ENCODE measurements at regions not wholly inside any gene's neighbourhood (a gene's known extent, or its start where the extent isn't known, plus 50 kb on each side); places are given as distances from the start of the nearest gene placed in this dataset.

DNA sequence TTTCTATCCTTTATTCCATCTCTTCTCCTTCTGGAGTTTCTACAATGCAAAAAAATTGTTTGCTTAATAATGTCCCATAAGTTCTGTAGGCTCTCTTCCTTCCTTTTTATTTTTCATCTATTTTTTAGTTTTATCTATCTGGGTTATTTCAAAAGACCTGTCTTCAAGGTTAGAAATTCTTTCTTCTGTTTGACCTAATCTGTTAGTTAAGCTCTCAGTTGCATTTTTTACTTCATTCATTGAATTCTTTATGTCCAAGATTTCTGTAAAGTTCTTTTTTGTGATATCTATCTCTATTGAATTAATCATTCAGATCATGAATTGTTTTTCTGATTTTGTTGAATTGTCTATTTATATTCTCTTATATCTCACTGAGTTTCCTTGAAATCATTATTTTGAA lies 145.9 kb upstream of the TLE4 start:
- Histone ChIP-seq H3K36me3 (no peaks in the 10 kb centered on the region), H3K27ac (no peak overlapping the region), H3K9me3 (peaks cover 20% of the 10 kb centered on the region), H3K4me1 (no peaks in the 10 kb centered on the region), H3K4me3 (no peak overlapping the region), H3K27me3 (ENCODE audit: low read depth) (no peaks in the 10 kb centered on the region)
- TF ChIP-seq, protein P1, sequence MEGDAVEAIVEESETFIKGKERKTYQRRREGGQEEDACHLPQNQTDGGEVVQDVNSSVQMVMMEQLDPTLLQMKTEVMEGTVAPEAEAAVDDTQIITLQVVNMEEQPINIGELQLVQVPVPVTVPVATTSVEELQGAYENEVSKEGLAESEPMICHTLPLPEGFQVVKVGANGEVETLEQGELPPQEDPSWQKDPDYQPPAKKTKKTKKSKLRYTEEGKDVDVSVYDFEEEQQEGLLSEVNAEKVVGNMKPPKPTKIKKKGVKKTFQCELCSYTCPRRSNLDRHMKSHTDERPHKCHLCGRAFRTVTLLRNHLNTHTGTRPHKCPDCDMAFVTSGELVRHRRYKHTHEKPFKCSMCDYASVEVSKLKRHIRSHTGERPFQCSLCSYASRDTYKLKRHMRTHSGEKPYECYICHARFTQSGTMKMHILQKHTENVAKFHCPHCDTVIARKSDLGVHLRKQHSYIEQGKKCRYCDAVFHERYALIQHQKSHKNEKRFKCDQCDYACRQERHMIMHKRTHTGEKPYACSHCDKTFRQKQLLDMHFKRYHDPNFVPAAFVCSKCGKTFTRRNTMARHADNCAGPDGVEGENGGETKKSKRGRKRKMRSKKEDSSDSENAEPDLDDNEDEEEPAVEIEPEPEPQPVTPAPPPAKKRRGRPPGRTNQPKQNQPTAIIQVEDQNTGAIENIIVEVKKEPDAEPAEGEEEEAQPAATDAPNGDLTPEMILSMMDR (IDR thresholded peaks at IDR 0.05) = no peak
- ATAC-seq = no peak
- no peak for DNase-seq
- intact Hi-C loops (cut with DNase I) = no loop called here

DNA sequence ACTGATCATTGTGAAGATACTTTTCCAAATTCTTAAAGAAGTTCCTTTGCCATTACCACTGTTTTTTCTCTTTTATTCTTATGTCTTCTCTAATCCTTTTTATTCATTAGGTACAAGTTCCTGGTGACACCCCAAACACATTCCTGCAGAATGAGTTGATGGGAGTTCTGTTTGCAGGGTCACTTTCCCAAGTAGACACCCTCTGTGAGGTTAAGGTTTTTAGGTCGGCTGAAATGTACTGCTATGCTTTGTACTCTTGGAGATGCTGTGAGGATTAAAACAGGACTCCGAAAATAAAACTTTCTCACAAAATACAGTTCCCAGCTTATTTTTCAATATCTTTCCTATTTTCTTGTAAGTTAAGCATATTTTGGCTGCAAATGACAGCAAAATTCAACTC lies 143.3 kb upstream of the TLE4 start:
- no peaks in the 10 kb centered on the region for H3K27me3 ChIP-seq (ENCODE audit: low read depth)
- TF ChIP-seq, protein P1 (IDR thresholded peaks at IDR 0.05) = no peak
- DNase-seq (no peak), ATAC-seq (no peak)
- H3K9me3 ChIP-seq = peaks cover 20% of the 10 kb centered on the region
- H3K27ac ChIP-seq = no peak overlapping the region
- intact Hi-C loops (cut with DNase I) = no loop called here
- no peaks in the 10 kb centered on the region for H3K36me3 ChIP-seq
- no peaks in the 10 kb centered on the region for H3K4me1 ChIP-seq
- H3K4me3 ChIP-seq = no peak overlapping the region

DNA sequence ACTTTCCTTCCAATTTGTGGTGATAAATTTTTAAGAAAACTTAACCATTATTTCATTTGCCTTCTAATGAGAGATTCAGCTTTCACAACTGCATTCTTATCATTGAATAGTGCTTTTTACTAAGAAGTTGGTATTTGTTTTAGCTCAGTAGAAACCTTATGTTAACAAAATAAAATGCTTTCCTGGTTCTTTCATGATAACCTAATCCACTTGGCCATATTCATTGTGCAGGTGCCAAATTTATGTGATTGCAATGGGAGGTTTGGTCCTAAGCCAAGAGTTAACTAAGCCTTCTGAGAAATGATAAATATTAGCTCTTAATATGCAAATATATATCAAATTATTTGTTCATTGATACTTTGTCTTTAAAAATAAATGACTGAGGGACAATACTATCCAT lies 141.1 kb upstream of the TLE4 start:
- intact Hi-C loops (cut with DNase I) = no loop called here

DNA sequence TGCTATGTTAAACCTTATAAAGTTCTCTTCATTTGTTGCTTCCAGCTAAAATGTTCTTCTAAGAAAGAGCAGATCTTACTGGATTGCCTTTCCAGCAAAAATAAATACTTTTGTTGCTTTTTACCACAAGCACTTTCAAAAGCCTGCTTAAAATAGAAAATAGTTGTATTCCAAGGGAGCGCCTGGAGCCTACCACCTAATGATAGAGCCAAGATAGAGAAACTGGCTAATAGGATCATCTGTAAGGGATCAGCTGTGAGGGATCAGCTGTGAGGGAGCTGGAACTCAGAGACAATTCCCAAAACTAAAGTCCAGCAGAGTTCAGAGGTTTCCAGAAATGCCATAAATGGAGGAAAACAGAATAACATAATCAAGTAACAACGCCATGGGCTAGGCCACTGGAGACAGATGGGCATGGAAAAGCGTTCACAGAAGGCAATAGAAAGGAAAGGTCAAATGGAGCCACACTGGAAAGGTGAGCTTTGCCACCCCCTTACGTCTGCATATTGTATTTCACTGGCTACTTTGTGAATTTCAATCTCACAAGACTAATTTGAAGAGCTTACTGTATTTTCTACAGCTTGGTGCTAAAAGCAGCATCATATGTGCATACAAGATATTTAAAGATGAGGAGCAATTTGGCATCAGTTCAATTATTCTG lies 140.6 kb upstream of the TLE4 start:
- Histone ChIP-seq H3K36me3 (no peaks in the 10 kb centered on the region), H3K4me1 (no peaks in the 10 kb centered on the region), H3K27me3 (ENCODE audit: low read depth) (no peaks in the 10 kb centered on the region), H3K4me3 (no peak overlapping the region), H3K27ac (no peak overlapping the region), H3K9me3 (peaks cover 6% of the 10 kb centered on the region)
- DNase-seq = no peak
- ATAC-seq = peak in 1 of 2 donors; percentile 19
- intact Hi-C loops (cut with DNase I) = no loop called here
- TF ChIP-seq, protein P1 (IDR thresholded peaks at IDR 0.05) = no peak

More for the DNA sequence above, 141.1 kb upstream of the TLE4 start:
- no peak overlapping the region for H3K4me3 ChIP-seq
- ATAC-seq = peak in 1 of 2 donors; percentile 64
- H3K9me3 ChIP-seq = peaks cover 11% of the 10 kb centered on the region
- no peak overlapping the region for H3K27ac ChIP-seq
- no peaks in the 10 kb centered on the region for H3K4me1 ChIP-seq
- no peaks in the 10 kb centered on the region for H3K27me3 ChIP-seq (ENCODE audit: low read depth)
- H3K36me3 ChIP-seq = no peaks in the 10 kb centered on the region
- TF ChIP-seq, protein P1 (IDR thresholded peaks at IDR 0.05) = no peak
- no peak for DNase-seq

DNA sequence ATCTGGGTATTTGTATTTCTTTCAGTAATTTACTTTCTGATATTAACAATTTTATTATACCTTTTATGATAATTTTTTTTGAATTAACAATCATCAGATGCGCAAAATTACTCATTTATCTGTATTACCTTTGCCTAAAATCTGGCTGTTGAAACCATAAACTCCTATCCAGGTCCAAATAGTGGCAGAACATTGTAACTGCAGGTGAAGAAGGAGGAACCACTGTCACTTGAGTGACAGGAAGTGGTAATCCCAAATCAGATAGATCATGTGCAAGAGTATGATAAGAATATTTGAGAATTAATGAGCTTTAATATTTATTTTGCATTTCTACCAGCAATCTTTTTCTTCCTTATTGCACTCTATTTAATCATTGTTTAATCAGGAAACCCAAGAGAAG lies 139.3 kb upstream of the TLE4 start:
- intact Hi-C loops (cut with DNase I) = no loop called here
- no peaks in the 10 kb centered on the region for H3K27me3 ChIP-seq (ENCODE audit: low read depth)

More for the DNA sequence above, 139.3 kb upstream of the TLE4 start:
- ATAC-seq (no peak), DNase-seq (no peak)
- Histone ChIP-seq H3K36me3 (no peaks in the 10 kb centered on the region), H3K4me1 (no peaks in the 10 kb centered on the region), H3K9me3 (no peaks in the 10 kb centered on the region), H3K4me3 (no peak overlapping the region), H3K27ac (no peak overlapping the region)
- TF ChIP-seq, protein P1 (IDR thresholded peaks at IDR 0.05) = no peak

Data from lower lobe of right lung (tissue), 2 donors.